ENCODE measurements at regions not wholly inside any gene's neighbourhood (a gene's known extent, or its start where the extent isn't known, plus 50 kb on each side); places are given as distances from the start of the nearest gene placed in this dataset.

GRCh38 chr16:35736546-35736945, 2277.1 kb downstream of the TP53TG3F start:
- no peak overlapping the region for H4K5ac ChIP-seq (ENCODE audit: insufficient read length, low read depth, low read length)
- Mint-ChIP-seq H3K27ac (no peak overlapping the region), H3K4me1 (no peaks in the 10 kb centered on the region), H3K9me3 (peaks cover 91 to 95% of the 10 kb centered on the region in 2 experiments), H3K36me3 (ENCODE audit: insufficient read depth in 1 of 3, low read depth in 3 of 3) (peaks cover 16 to 46% (median 39%) of the 10 kb centered on the region in 3 experiments; a peak in 6 of 7 replicates), H3K4me3 (no peak overlapping the region), H3K27me3 (ENCODE audit: low read depth) (peaks cover 3% of the 10 kb centered on the region)
- H3K4me2 ChIP-seq (ENCODE audit: insufficient read depth, insufficient read length, low read length): no peak overlapping the region
- H2BK120ac ChIP-seq (ENCODE audit: low read depth, low read length, poor library complexity, severe bottlenecking): no peak overlapping the region
- no peak overlapping the region for H3T11ph ChIP-seq (ENCODE audit: low read length)
- H2AFZ ChIP-seq (ENCODE audit: low read length): no peak overlapping the region
- no peak overlapping the region for H3K23ac ChIP-seq (ENCODE audit: insufficient read length, low read depth, low read length)
- H3K14ac ChIP-seq (ENCODE audit: insufficient read depth, low read length): no peak overlapping the region
- no peak for DNase-seq
- H3K9ac ChIP-seq (ENCODE audit: extremely low read depth, insufficient read length, low read length): no peak overlapping the region
- no peaks in the 10 kb centered on the region for H3K23me2 ChIP-seq (ENCODE audit: insufficient read length, low read depth, low read length, poor library complexity, severe bottlenecking)
- H2BK15ac ChIP-seq (ENCODE audit: low read depth, low read length): no peak overlapping the region
- no peak overlapping the region for H3K27ac ChIP-seq (ENCODE audit: insufficient read length, low read depth, low read length)
- no peak for TF ChIP-seq CTCF (conservative IDR thresholded peaks at IDR 0.05)
- H3K9me3 ChIP-seq (ENCODE audit: control insufficient read depth, low read depth, low read length): peaks cover 86% of the 10 kb centered on the region
- WGBS (ENCODE audit: extremely low coverage, insufficient read length, low lambda C conversion rate): no CpG with 5 or more reads among the region's 2 CpGs
- H3K18ac ChIP-seq (ENCODE audit: insufficient read length, low read depth, low read length): no peak overlapping the region
- no peak overlapping the region for H4K8ac ChIP-seq (replicated peaks; ENCODE audit: insufficient read length, low read depth, low read length)
- no peaks in the 10 kb centered on the region for H3K79me2 ChIP-seq (ENCODE audit: insufficient read depth, low read length)
- no peaks in the 10 kb centered on the region for H3K27me3 ChIP-seq (ENCODE audit: insufficient read depth, low read length)
- H2AK5ac ChIP-seq (ENCODE audit: insufficient read length, low read length): no peak overlapping the region
- no peak overlapping the region for H2BK20ac ChIP-seq (ENCODE audit: low read depth, low read length, poor library complexity, severe bottlenecking)
- no peaks in the 10 kb centered on the region for H3K79me1 ChIP-seq (ENCODE audit: insufficient read depth, low read depth, low read length, poor library complexity, severe bottlenecking)
- no peak overlapping the region for H2BK5ac ChIP-seq (ENCODE audit: insufficient read length, low read length)
- no peaks in the 10 kb centered on the region for H4K20me1 ChIP-seq (ENCODE audit: control insufficient read depth, insufficient read depth, insufficient read length)
- H2BK12ac ChIP-seq (ENCODE audit: insufficient read length, low read depth, low read length): no peak overlapping the region
- no peak overlapping the region for H3K56ac ChIP-seq (ENCODE audit: insufficient read length, low read depth, low read length)
- no peaks in the 10 kb centered on the region for H3K4me1 ChIP-seq (ENCODE audit: insufficient read depth, low read length)
- no peak overlapping the region for H3K4ac ChIP-seq (ENCODE audit: low read depth, low read length)
- H4K91ac ChIP-seq (ENCODE audit: insufficient read length, low read depth, low read length): no peak overlapping the region

Measured in H9 (cell line).